Left ventricle myocardium inferior (tissue), 1 donor: ENCODE measurements at regions not wholly inside any gene's neighbourhood (a gene's known extent, or its start where the extent isn't known, plus 50 kb on each side); places are given as distances from the start of the nearest gene placed in this dataset.

Experiments
- DNase-seq: peaks from one replicate; pipeline ENCODE4 v3.0.0-alpha.2; 2020
- H3K27ac ChIP-seq: fragments of 200-600 bp; replicated peaks from 2 replicates; pipeline ENCODE4 v1.8.0; 2021
- H3K27me3 ChIP-seq: fragments of 200-600 bp; 2 replicates; pipeline ENCODE4 v1.8.0; 2021; ENCODE audit warnings: low read depth
- H3K36me3 ChIP-seq: fragments of 200-600 bp; 2 replicates; pipeline ENCODE4 v1.8.0; 2021
- H3K4me1 ChIP-seq: fragments of 200-600 bp; 2 replicates; pipeline ENCODE4 v1.8.0; 2021
- H3K4me3 ChIP-seq: fragments of 200-600 bp; 2 replicates; pipeline ENCODE4 v1.8.0; 2021; ENCODE audit warnings: mild to moderate bottlenecking, moderate library complexity
- H3K9me3 ChIP-seq: fragments of 200-600 bp; replicated peaks from 2 replicates; pipeline ENCODE4 v1.8.0; 2021
- CTCF ChIP-seq: fragments of 200-600 bp; IDR thresholded peaks from 2 replicates; pipeline ENCODE4 v1.8.0; 2021; ENCODE audit warnings: antibody characterized with exemption, mild to moderate bottlenecking, borderline replicate concordance
- intact Hi-C: fragments of 100-400 bp; cut with micrococcal nuclease; formaldehyde crosslinking; loops from one replicate; pipeline ENCODE4 v1.11.0; 2022
- donor health status: DM: no; HTN: yes; CAD: no; lungs with severe emphysema.

- Histone ChIP-seq H3K4me1 (no peaks in the 10 kb centered on the region), H3K36me3 (no peaks in the 10 kb centered on the region), H3K27me3 (no peaks in the 10 kb centered on the region), H3K9me3 (no peaks in the 10 kb centered on the region), H3K4me3 (no peak overlapping the region), H3K27ac (no peak overlapping the region)
- DNase-seq: no peak
- no peak for TF ChIP-seq CTCF
- intact Hi-C loops: no loop called here
Measured at GRCh38 chr4:86487738-86488348, 106.3 kb upstream of the PTPN13 start.

- peaks cover 15% of the 10 kb centered on the region for H3K4me1 ChIP-seq
- no peaks in the 10 kb centered on the region for H3K27me3 ChIP-seq
- H3K4me3 ChIP-seq: no peak overlapping the region
- no peaks in the 10 kb centered on the region for H3K9me3 ChIP-seq
- TF ChIP-seq CTCF: no peak
- H3K36me3 ChIP-seq: no peaks in the 10 kb centered on the region
- no peak for DNase-seq
- no peak overlapping the region for H3K27ac ChIP-seq
- intact Hi-C loops: no loop called here
Measured at GRCh38 chr4:86493460-86493859, 100.7 kb upstream of the PTPN13 start.

GRCh38 chr4:86496094-86497080 lies 97.7 kb upstream of the PTPN13 start:
- H3K36me3 ChIP-seq: no peaks in the 10 kb centered on the region
- TF ChIP-seq CTCF: peak; percentile 90
- H3K9me3 ChIP-seq: no peaks in the 10 kb centered on the region
- H3K4me1 ChIP-seq: peaks cover 16% of the 10 kb centered on the region
- intact Hi-C loops: loop anchor here (5.0 kb wide), 1 partner anchor 401 kb away; no protein-coding TSS in a partner anchor
- H3K27ac ChIP-seq: no peak overlapping the region
- no peak overlapping the region for H3K4me3 ChIP-seq
- H3K27me3 ChIP-seq: no peaks in the 10 kb centered on the region
- no peak for DNase-seq

GRCh38 chr4:86497131-86497530 lies 97.0 kb upstream of the PTPN13 start:
- no peak overlapping the region for H3K4me3 ChIP-seq
- no peak for TF ChIP-seq CTCF
- H3K4me1 ChIP-seq: peaks cover 16% of the 10 kb centered on the region
- no peaks in the 10 kb centered on the region for H3K27me3 ChIP-seq
- intact Hi-C loops: loop anchor here (5.0 kb wide), 1 partner anchor 400 kb away; no protein-coding TSS in a partner anchor
- no peaks in the 10 kb centered on the region for H3K36me3 ChIP-seq
- H3K9me3 ChIP-seq: no peaks in the 10 kb centered on the region
- no peak for DNase-seq
- no peak overlapping the region for H3K27ac ChIP-seq

DNA sequence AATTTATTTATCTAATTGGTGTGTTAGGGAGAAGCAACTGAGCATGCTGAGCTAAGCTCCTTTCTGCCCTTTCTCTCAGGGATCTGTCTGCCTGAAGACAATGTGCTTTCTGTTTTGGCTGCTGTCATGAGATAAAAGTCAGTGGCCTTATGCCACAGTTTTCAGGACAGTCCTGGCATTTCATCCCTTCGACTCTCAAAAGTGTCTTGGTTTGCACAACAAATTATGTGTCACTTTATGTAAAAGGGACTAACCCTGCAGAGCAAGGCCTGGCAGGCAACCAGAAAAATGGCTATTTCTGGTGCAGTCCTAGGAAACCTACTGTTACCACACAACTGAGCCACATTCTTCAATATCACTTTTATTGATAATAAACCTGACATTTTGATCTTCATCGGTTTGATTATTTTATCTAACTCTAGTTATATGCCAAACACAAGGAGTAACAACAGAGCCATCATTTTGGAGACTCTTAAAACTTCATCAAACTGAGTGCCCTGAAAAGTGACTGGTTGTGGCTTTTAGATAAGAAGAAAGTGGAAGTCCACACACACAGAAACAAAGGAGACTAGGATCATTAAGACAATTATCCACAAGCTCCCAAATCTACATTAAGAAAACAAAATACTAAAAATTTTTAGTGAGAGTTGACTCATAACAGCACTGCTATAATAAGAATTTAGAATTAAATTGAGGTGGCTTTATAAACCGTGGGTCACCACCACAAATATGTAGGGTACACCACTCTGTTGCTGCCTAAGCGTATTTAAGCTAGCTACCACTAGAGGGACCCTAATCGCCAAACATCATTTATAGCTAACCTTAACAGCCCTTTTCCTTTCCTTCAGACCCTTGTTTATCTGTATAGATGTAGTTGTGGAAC lies 95.9 kb upstream of the PTPN13 start:
- Histone ChIP-seq H3K4me3 (no peak overlapping the region), H3K27ac (no peak overlapping the region), H3K9me3 (no peaks in the 10 kb centered on the region), H3K36me3 (no peaks in the 10 kb centered on the region), H3K27me3 (no peaks in the 10 kb centered on the region), H3K4me1 (peaks cover 16% of the 10 kb centered on the region)
- peak; percentile 84 for TF ChIP-seq CTCF
- no peak for DNase-seq
- intact Hi-C loops: loop anchor here (5.0 kb wide), 1 partner anchor 399 kb away; no protein-coding TSS in a partner anchor
